Testis (tissue), 2 donors: ENCODE measurements at regions not wholly inside any gene's neighbourhood (a gene's known extent, or its start where the extent isn't known, plus 50 kb on each side); places are given as distances from the start of the nearest gene placed in this dataset.

ENCODE experiments used
- CTCF ChIP-seq, 3 experiments: fragments of 450-650 bp in 2 of 3; fragments of 200-600 bp in 1 of 3; sonication (generic) in 1 of 3; IDR thresholded peaks; one replicate each; pipeline ENCODE4 v1.5.1; 2016 to 2019; ENCODE audit warnings: antibody characterized with exemption in 3 of 3, mild to moderate bottlenecking in 2 of 3, moderate library complexity in 1 of 3
- POLR2A ChIP-seq: fragments of 450-650 bp; IDR thresholded peaks from one replicate; pipeline ENCODE4 v1.6.1; 2017; ENCODE audit warnings: antibody characterized with exemption, mild to moderate bottlenecking, moderate library complexity

- TF ChIP-seq POLR2A (no peak), CTCF (IDR thresholded peaks at IDR 0.05) (no peak)
These were observed 234.0 kb downstream of the NR2F2 start for GRCh38 chr15:96564546-96564945.
